H9 (cell line): ENCODE measurements at regions not wholly inside any gene's neighbourhood (a gene's known extent, or its start where the extent isn't known, plus 50 kb on each side); places are given as distances from the start of the nearest gene placed in this dataset.

Experiments
- DNase-seq: peaks from one replicate; pipeline ENCODE4 v3.0.0-alpha.2; 2017
- H2AFZ ChIP-seq: one replicate; pipeline ENCODE4 v1.6.1; 2013; ENCODE audit warnings: mild to moderate bottlenecking, low read length, control low read depth, moderate library complexity
- H2AK5ac ChIP-seq: 2 replicates; pipeline ENCODE4 v1.6.1; 2013; ENCODE audit warnings: low read length, control low read depth, mixed read lengths; ENCODE audit not compliant: insufficient read length
- H2BK120ac ChIP-seq: one replicate; pipeline ENCODE4 v1.6.1; 2013; ENCODE audit warnings: low read depth, mild to moderate bottlenecking, low read length, control low read depth, inconsistent platforms; ENCODE audit not compliant: poor library complexity, severe bottlenecking
- H2BK12ac ChIP-seq: 2 replicates; pipeline ENCODE4 v1.6.1; 2013; ENCODE audit warnings: low read length, control low read depth, mixed read lengths, low read depth; ENCODE audit not compliant: insufficient read length
- H2BK15ac ChIP-seq: 2 replicates; pipeline ENCODE4 v1.6.1; 2013; ENCODE audit warnings: low read depth, low read length, control low read depth
- H2BK20ac ChIP-seq: one replicate; pipeline ENCODE4 v1.6.1; 2013; ENCODE audit warnings: low read depth, mild to moderate bottlenecking, low read length, control low read depth, inconsistent platforms; ENCODE audit not compliant: poor library complexity, severe bottlenecking
- H2BK5ac ChIP-seq: 2 replicates; pipeline ENCODE4 v1.6.1; 2013; ENCODE audit warnings: low read length, control low read depth, mixed read lengths; ENCODE audit not compliant: insufficient read length
- H3K14ac ChIP-seq: 2 replicates; pipeline ENCODE4 v1.6.1; 2013; ENCODE audit warnings: low read length, control low read depth; ENCODE audit not compliant: insufficient read depth
- H3K18ac ChIP-seq: 2 replicates; pipeline ENCODE4 v1.6.1; 2013; ENCODE audit warnings: low read depth, mild to moderate bottlenecking, mixed read lengths, low read length, control low read depth; ENCODE audit not compliant: insufficient read length
- H3K23ac ChIP-seq: 2 replicates; pipeline ENCODE4 v1.6.1; 2013; ENCODE audit warnings: low read length, control low read depth, mixed read lengths, low read depth; ENCODE audit not compliant: insufficient read length
- H3K23me2 ChIP-seq: 2 replicates; pipeline ENCODE4 v1.6.1; 2013; ENCODE audit warnings: low read depth, mild to moderate bottlenecking, mixed read lengths, low read length, control low read depth; ENCODE audit not compliant: insufficient read length, poor library complexity, severe bottlenecking
- H3K27ac ChIP-seq: 2 replicates; pipeline ENCODE4 v1.5.1; 2013; ENCODE audit warnings: low read length, control low read depth, mixed read lengths, low read depth; ENCODE audit not compliant: insufficient read length
- H3K27me3 ChIP-seq: 2 replicates; pipeline ENCODE4 v1.6.1; 2013; ENCODE audit warnings: low read length, control low read depth, inconsistent platforms; ENCODE audit not compliant: insufficient read depth
- H3K4ac ChIP-seq: 2 replicates; pipeline ENCODE4 v1.6.1; 2013; ENCODE audit warnings: low read depth, mild to moderate bottlenecking, control low read depth, inconsistent platforms, low read length, moderate library complexity
- H3K4me1 ChIP-seq: 2 replicates; pipeline ENCODE4 v1.6.1; 2013; ENCODE audit warnings: low read length, control low read depth, inconsistent platforms; ENCODE audit not compliant: insufficient read depth
- H3K4me2 ChIP-seq: 2 replicates; pipeline ENCODE4 v1.6.1; 2013; ENCODE audit warnings: low read length, control low read depth, mixed read lengths; ENCODE audit not compliant: insufficient read length, insufficient read depth
- H3K56ac ChIP-seq: 2 replicates; pipeline ENCODE4 v1.6.1; 2013; ENCODE audit warnings: low read depth, mild to moderate bottlenecking, mixed read lengths, low read length, control low read depth; ENCODE audit not compliant: insufficient read length
- H3K79me1 ChIP-seq: 2 replicates; pipeline ENCODE4 v1.6.1; 2013; ENCODE audit warnings: low read depth, mild to moderate bottlenecking, moderate library complexity, low read length, control low read depth, inconsistent platforms; ENCODE audit not compliant: insufficient read depth, poor library complexity, severe bottlenecking
- H3K79me2 ChIP-seq: 2 replicates; pipeline ENCODE4 v1.6.1; 2013; ENCODE audit warnings: low read length, control low read depth, inconsistent platforms; ENCODE audit not compliant: insufficient read depth
- H3K9ac ChIP-seq: 2 replicates; pipeline ENCODE4 v1.6.1; 2013; ENCODE audit warnings: low read length, control low read depth, mixed read lengths; ENCODE audit not compliant: insufficient read length; ENCODE audit errors: extremely low read depth
- H3K9me3 ChIP-seq: one replicate; pipeline ENCODE4 v1.6.1; 2013; ENCODE audit warnings: low read depth, low read length, inconsistent platforms; ENCODE audit not compliant: control insufficient read depth
- H3T11ph ChIP-seq: one replicate; pipeline ENCODE4 v1.6.1; 2013; ENCODE audit warnings: mild to moderate bottlenecking, low read length, control low read depth, inconsistent platforms
- H4K20me1 ChIP-seq: one replicate; pipeline ENCODE4 v1.6.1; 2013; ENCODE audit not compliant: control insufficient read depth, insufficient read length, insufficient read depth
- H4K5ac ChIP-seq: 2 replicates; pipeline ENCODE4 v1.6.1; 2013; ENCODE audit warnings: low read depth, mild to moderate bottlenecking, mixed read lengths, low read length, control low read depth; ENCODE audit not compliant: insufficient read length
- H4K8ac ChIP-seq: replicated peaks from 2 replicates; pipeline ENCODE4 v1.6.1; 2013; ENCODE audit warnings: low read length, control low read depth, mixed read lengths, low read depth; ENCODE audit not compliant: insufficient read length
- H4K91ac ChIP-seq: 2 replicates; pipeline ENCODE4 v1.6.1; 2013; ENCODE audit warnings: low read depth, mild to moderate bottlenecking, moderate library complexity, mixed read lengths, low read length, control low read depth; ENCODE audit not compliant: insufficient read length
- H3K27ac Mint-ChIP-seq, 3 experiments: 2 replicates in 2 of 3; 3 replicates in 1 of 3; pipeline ENCODE4 v1.8.0; 2020 to 2021; ENCODE audit warnings: mixed read lengths in 3 of 3, mild to moderate bottlenecking in 1 of 3, moderate library complexity in 1 of 3
- H3K27me3 Mint-ChIP-seq: 2 replicates; pipeline ENCODE4 v1.8.0; 2021; ENCODE audit warnings: low read depth, mild to moderate bottlenecking, moderate library complexity, mixed read lengths
- H3K36me3 Mint-ChIP-seq, 3 experiments: 2 replicates in 2 of 3; 3 replicates in 1 of 3; pipeline ENCODE4 v1.8.0; 2020 to 2021; ENCODE audit warnings: low read depth in 3 of 3, mixed read lengths in 3 of 3; ENCODE audit not compliant: insufficient read depth in 1 of 3
- H3K4me1 Mint-ChIP-seq, 2 experiments: 2 replicates each; pipeline ENCODE4 v1.8.0; 2020; ENCODE audit warnings: mixed read lengths in 2 of 2
- H3K4me3 Mint-ChIP-seq, 2 experiments: 2 replicates in 1 of 2; 3 replicates in 1 of 2; pipeline ENCODE4 v1.8.0; 2020 to 2021; ENCODE audit warnings: mild to moderate bottlenecking in 2 of 2, mixed read lengths in 2 of 2, moderate library complexity in 1 of 2
- H3K9me3 Mint-ChIP-seq, 2 experiments: 2 replicates in 1 of 2; 3 replicates in 1 of 2; pipeline ENCODE4 v1.8.0; 2020; ENCODE audit warnings: mild to moderate bottlenecking in 2 of 2, mixed read lengths in 2 of 2, moderate library complexity in 1 of 2
- CTCF ChIP-seq: fragments of 200-600 bp; sonication (generic); conservative IDR thresholded peaks from 3 replicates; pipeline ENCODE4 v1.8.0; 2021; ENCODE audit warnings: antibody characterized with exemption, mild to moderate bottlenecking
- WGBS: extraction: QIAGEN DNeasy Blood & Tissue Kit; methylation state at CpG from one replicate; pipeline ENCODE4 v1.1.7; 2013; ENCODE audit warnings: missing lambda C conversion rate, low lambda C conversion rate, mixed read lengths; ENCODE audit not compliant: insufficient read length; ENCODE audit errors: extremely low coverage; 5-methylcytosine and 5-hydroxymethylcytosine counted together

GRCh38 chr22:49055406-49055805, 772.3 kb downstream of the BRD1 start:
- no peak overlapping the region for H2BK5ac ChIP-seq
- no peak overlapping the region for H2BK120ac ChIP-seq
- no peak overlapping the region for H3K27ac ChIP-seq
- Mint-ChIP-seq H3K4me1 (peaks cover 28 to 33% of the 10 kb centered on the region in 2 experiments), H3K36me3 (no peaks in the 10 kb centered on the region), H3K4me3 (no peak overlapping the region), H3K27me3 (peaks cover 18% of the 10 kb centered on the region), H3K27ac (no peak overlapping the region), H3K9me3 (no peaks in the 10 kb centered on the region; a peak in 1 of 5 replicates)
- no peak overlapping the region for H3K9ac ChIP-seq
- H3K79me1 ChIP-seq: no peaks in the 10 kb centered on the region
- no peak overlapping the region for H2AFZ ChIP-seq
- H3K9me3 ChIP-seq: no peaks in the 10 kb centered on the region
- H3K79me2 ChIP-seq: no peaks in the 10 kb centered on the region
- no peak overlapping the region for H2BK15ac ChIP-seq
- no peak overlapping the region for H3K18ac ChIP-seq
- no peak overlapping the region for H3K56ac ChIP-seq
- WGBS: no CpG with 5 or more reads among the region's 6 CpGs
- H4K5ac ChIP-seq: no peak overlapping the region
- H3K23ac ChIP-seq: no peak overlapping the region
- H4K91ac ChIP-seq: no peak overlapping the region
- TF ChIP-seq CTCF: no peak
- H3T11ph ChIP-seq: no peak overlapping the region
- no peak overlapping the region for H3K4me2 ChIP-seq
- no peak overlapping the region for H4K8ac ChIP-seq
- no peak overlapping the region for H3K4ac ChIP-seq
- peaks cover 2% of the 10 kb centered on the region; the same call in 1 of the 2 replicates for H3K4me1 ChIP-seq
- DNase-seq: no peak
- no peak overlapping the region for H2AK5ac ChIP-seq
- no peaks in the 10 kb centered on the region; the same call in 1 of the 2 replicates for H3K27me3 ChIP-seq
- no peak overlapping the region for H2BK20ac ChIP-seq
- no peaks in the 10 kb centered on the region for H3K23me2 ChIP-seq
- no peaks in the 10 kb centered on the region for H4K20me1 ChIP-seq
- H3K14ac ChIP-seq: no peak overlapping the region; the same call in 1 of the 2 replicates
- no peak overlapping the region for H2BK12ac ChIP-seq
